ENCODE measurements at regions not wholly inside any gene's neighbourhood (a gene's known extent, or its start where the extent isn't known, plus 50 kb on each side); places are given as distances from the start of the nearest gene placed in this dataset.

DNA sequence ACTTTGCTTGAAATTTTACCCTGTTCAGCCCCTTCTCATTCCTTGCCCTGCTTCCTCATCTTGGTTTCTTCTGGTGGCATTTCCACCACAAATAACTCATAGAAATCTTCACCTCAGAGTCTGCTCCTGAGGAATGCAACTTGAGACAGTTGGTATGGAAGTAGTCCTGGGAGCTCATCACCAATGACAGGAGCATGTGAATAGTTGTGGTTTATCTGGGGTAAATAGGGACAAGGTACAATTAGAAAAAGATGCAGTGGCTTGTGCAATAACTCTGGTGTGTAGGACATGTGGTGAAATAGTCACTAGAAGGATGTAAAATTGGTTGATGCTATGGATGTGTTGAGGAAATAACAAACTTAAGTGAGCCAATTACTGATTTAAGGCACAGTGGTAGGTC is 72.7 kb upstream of the CHRNA7 start:
- H3K4me1 ChIP-seq (ENCODE audit: control insufficient read depth in 1 of 2, insufficient read depth in 2 of 2, low read length in 2 of 2), result no peaks in the 10 kb centered on the region
- H3K27me3 ChIP-seq (ENCODE audit: low read depth, low read length), result no peaks in the 10 kb centered on the region
- H3K4me3 ChIP-seq (ENCODE audit: low read depth in 1 of 2, low read length in 2 of 2), result no peak overlapping the region
- H3K9me3 ChIP-seq (ENCODE audit: control insufficient read depth in 1 of 2, low read length in 2 of 2), result peaks cover 4 to 11% of the 10 kb centered on the region in 2 donors
- H3K27ac ChIP-seq (ENCODE audit: low read length), result no peak overlapping the region
- H3K36me3 ChIP-seq (ENCODE audit: control insufficient read depth in 1 of 2, insufficient read depth in 2 of 2, low read length in 2 of 2), result no peaks in the 10 kb centered on the region

DNA sequence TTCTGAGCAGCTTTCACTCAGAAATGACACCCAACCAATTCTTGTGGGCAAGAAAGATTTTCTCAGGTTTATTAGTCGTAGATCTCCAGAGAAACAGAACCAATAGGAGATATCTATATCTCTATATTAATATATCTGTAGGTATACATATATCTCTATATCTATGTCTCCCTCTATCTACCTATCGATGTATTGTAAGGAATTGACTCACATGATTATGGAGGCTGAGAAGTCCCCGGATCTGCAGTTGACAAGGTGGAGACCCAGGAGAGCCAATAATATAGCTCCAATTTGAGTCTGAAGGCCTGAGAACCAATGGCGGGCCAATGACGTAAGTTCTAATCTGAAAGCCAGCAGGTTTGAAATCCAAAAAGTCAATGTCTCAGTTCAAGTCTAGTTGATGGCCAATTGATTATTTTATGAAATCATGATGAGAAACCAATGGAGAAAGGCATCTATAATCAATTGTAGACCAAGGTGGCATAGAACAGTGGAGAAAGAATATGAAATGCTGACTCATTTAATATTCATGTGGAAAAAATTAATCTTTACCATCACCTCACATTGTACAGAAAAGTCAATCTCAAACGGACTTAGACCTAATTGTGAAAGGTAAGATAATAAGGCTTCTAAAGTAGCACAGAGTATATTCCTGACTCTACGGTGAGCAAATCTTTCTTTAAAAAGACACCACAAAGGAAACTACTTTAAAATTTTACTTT is 65.6 kb upstream of the CHRNA7 start:
- Histone ChIP-seq H3K27me3 (ENCODE audit: low read depth, low read length) (no peaks in the 10 kb centered on the region), H3K4me1 (ENCODE audit: control insufficient read depth in 1 of 2, insufficient read depth in 2 of 2, low read length in 2 of 2) (no peaks in the 10 kb centered on the region), H3K36me3 (ENCODE audit: control insufficient read depth in 1 of 2, insufficient read depth in 2 of 2, low read length in 2 of 2) (no peaks in the 10 kb centered on the region), H3K9me3 (ENCODE audit: control insufficient read depth in 1 of 2, low read length in 2 of 2) (peaks cover 0 to under 1% of the 10 kb centered on the region in 2 donors), H3K27ac (ENCODE audit: low read length) (no peak overlapping the region), H3K4me3 (ENCODE audit: low read depth in 1 of 2, low read length in 2 of 2) (no peak overlapping the region)

DNA sequence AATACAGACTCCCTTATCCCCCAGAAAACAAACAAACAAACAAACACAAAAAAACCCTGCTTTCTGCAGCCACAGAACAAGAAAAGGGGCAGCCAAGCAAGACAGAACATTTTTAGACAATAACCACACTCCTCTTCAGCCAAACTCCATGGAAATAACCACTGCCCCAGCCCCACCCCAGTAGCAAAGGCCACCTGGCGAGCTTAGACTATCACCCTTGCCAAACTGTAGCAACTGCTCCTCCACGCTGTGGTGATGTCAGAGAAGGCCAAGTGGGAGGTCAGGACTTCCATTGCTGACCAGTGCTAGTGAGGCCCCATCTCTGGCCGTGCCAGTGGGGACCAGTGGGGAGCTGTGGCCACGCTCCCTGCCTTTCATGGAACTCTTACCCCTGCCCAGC is 60.3 kb upstream of the CHRNA7 start:
- Histone ChIP-seq H3K9me3 (ENCODE audit: control insufficient read depth in 1 of 2, low read length in 2 of 2) (no peaks in the 10 kb centered on the region), H3K27ac (ENCODE audit: low read length) (no peak overlapping the region), H3K4me1 (ENCODE audit: control insufficient read depth in 1 of 2, insufficient read depth in 2 of 2, low read length in 2 of 2) (peaks cover 1 to 2% of the 10 kb centered on the region in 2 donors), H3K27me3 (ENCODE audit: low read depth, low read length) (no peaks in the 10 kb centered on the region), H3K4me3 (ENCODE audit: low read depth in 1 of 2, low read length in 2 of 2) (no peak overlapping the region), H3K36me3 (ENCODE audit: control insufficient read depth in 1 of 2, insufficient read depth in 2 of 2, low read length in 2 of 2) (no peaks in the 10 kb centered on the region)

DNA sequence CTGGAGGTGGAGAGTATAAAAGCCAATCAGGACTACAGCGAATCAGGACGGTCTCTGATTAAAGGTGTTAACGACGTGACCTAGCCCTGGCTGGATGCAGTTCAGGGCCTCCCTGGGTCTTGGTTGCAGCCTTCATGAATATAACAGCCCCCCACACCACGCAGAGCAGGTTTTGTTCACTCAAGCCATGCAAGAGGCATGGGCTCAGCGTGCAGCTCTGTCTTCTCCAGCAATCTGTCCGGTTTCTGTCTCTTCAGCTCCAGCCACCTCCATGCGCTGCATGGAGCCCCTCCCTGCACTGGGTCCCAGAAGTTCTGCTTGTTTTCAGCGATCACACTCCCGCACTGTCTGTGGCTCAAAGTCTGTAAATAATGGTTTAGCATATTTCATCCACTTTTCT is 57.1 kb upstream of the CHRNA7 start:
- Histone ChIP-seq H3K27me3 (ENCODE audit: low read depth, low read length) (peaks cover 15% of the 10 kb centered on the region), H3K36me3 (ENCODE audit: control insufficient read depth in 1 of 2, insufficient read depth in 2 of 2, low read length in 2 of 2) (no peaks in the 10 kb centered on the region), H3K4me1 (ENCODE audit: control insufficient read depth in 1 of 2, insufficient read depth in 2 of 2, low read length in 2 of 2) (peaks cover 4 to 9% of the 10 kb centered on the region in 2 donors), H3K27ac (ENCODE audit: low read length) (no peak overlapping the region), H3K9me3 (ENCODE audit: control insufficient read depth in 1 of 2, low read length in 2 of 2) (no peaks in the 10 kb centered on the region), H3K4me3 (ENCODE audit: low read depth in 1 of 2, low read length in 2 of 2) (no peak overlapping the region)

DNA sequence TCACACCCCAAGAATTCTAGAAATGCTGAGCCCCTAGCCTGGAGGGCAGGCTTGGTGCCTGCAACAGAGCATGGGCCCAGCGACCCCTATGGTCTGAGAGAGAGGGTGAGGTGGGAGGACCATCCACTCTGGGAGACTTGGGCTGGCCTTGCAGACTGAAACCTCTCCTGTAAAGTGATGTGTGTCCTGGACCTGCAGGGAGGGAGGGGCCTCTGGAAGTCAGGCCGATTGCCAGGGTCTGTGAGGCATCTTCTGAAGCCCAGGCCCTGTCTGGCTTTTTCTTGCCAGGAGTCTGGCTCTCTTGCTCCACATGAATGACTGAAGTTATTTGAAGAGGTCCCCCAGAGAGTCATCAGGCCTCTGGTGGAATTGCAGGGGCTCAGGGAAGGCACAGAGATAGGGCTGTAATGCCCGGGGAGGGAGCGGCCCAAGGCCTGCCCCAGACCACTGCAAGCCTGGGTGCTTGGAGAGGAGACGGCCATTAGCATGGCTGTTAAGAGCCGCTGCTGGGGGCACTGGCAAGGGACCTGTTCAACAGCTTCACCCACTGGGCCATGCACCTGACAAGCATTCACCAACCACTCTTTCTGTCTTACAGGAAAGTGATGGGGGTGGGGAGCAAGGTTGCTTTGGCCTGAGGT is 56.0 kb upstream of the CHRNA7 start:
- peaks cover 4 to 9% of the 10 kb centered on the region in 2 donors for H3K4me1 ChIP-seq (ENCODE audit: control insufficient read depth in 1 of 2, insufficient read depth in 2 of 2, low read length in 2 of 2)
- H3K9me3 ChIP-seq (ENCODE audit: control insufficient read depth in 1 of 2, low read length in 2 of 2), result no peaks in the 10 kb centered on the region
- H3K27me3 ChIP-seq (ENCODE audit: low read depth, low read length), result peaks cover 15% of the 10 kb centered on the region
- no peak overlapping the region for H3K27ac ChIP-seq (ENCODE audit: low read length)
- no peak overlapping the region for H3K4me3 ChIP-seq (ENCODE audit: low read depth in 1 of 2, low read length in 2 of 2)
- no peaks in the 10 kb centered on the region for H3K36me3 ChIP-seq (ENCODE audit: control insufficient read depth in 1 of 2, insufficient read depth in 2 of 2, low read length in 2 of 2)

DNA sequence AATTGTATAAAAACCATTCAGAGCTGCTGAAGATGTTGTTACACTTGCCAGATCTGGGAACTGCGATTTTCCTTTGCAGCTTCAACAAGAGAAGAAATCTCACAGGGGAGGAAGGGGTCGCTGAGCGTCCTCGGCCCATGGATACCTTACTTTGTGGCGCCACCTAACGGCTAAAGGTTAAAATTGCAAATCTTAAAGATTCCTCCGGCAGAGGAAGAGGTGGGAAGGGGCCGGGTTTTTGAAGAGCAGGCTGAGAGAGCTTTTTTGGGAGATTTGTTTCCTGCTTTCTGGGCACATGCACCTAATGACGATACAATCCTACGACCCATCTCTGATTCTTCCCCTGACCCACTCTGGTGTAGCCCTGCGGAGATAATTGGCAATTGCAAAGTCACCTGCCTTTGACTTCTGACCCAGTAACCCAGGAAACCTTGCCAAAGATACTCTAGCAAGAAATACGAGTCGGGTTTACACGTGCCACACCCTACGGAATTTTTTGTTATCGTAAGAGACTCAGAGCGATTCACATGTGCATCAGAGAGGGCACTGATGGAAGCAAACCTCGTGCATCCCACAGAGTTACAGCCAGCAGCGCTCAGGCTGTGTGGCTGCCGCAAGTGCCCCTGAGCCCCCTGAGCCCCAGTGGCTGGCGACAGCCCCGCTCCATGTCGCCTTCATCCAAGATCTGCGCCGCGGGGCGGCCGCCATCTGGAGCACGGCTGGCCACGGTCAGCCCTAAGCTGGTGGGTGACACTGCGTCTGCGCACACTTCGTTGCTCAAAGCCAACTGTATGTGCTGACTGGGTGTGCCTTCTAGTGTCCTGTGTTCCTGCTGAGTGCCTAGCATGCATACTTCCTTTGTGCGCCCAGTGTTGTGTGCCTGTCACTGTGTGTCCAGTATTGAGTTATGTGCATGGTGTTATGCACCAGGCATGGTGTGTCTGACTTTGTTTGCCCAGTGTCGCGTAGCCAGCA is 55.2 kb upstream of the CHRNA7 start:
- Histone ChIP-seq H3K9me3 (ENCODE audit: control insufficient read depth in 1 of 2, low read length in 2 of 2) (no peaks in the 10 kb centered on the region), H3K27ac (ENCODE audit: low read length) (no peak overlapping the region), H3K4me3 (ENCODE audit: low read depth in 1 of 2, low read length in 2 of 2) (peak overlapping the region; percentile 46 to 58), H3K27me3 (ENCODE audit: low read depth, low read length) (peaks cover 15% of the 10 kb centered on the region), H3K4me1 (ENCODE audit: control insufficient read depth in 1 of 2, insufficient read depth in 2 of 2, low read length in 2 of 2) (peaks cover 4 to 9% of the 10 kb centered on the region in 2 donors), H3K36me3 (ENCODE audit: control insufficient read depth in 1 of 2, insufficient read depth in 2 of 2, low read length in 2 of 2) (no peaks in the 10 kb centered on the region)

DNA sequence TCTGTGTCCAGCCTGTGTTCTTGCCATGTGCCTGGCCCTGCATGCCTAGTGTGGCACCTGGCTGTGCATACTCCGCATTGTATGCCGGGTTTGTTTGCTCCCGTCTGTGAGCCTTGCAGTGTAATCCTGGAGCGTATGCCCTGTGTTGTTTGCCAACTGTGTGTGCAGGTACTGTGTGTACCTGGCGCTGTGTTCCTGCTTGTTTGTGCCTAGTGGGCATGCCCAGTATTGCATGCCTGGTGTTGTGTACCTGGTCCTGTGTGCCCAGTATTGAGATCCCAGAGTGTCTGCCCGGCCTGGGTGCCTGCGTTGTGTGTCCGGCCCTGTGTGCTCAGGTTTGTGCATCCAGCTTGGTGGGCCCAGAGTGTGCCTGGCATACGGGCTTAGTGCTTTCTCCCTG is 54.5 kb upstream of the CHRNA7 start:
- H3K27me3 ChIP-seq (ENCODE audit: low read depth, low read length), result peaks cover 15% of the 10 kb centered on the region
- no peak overlapping the region for H3K27ac ChIP-seq (ENCODE audit: low read length)
- H3K4me1 ChIP-seq (ENCODE audit: control insufficient read depth in 1 of 2, insufficient read depth in 2 of 2, low read length in 2 of 2), result peaks cover 4 to 9% of the 10 kb centered on the region in 2 donors
- H3K36me3 ChIP-seq (ENCODE audit: control insufficient read depth in 1 of 2, insufficient read depth in 2 of 2, low read length in 2 of 2), result no peaks in the 10 kb centered on the region
- H3K9me3 ChIP-seq (ENCODE audit: control insufficient read depth in 1 of 2, low read length in 2 of 2), result no peaks in the 10 kb centered on the region
- H3K4me3 ChIP-seq (ENCODE audit: low read depth in 1 of 2, low read length in 2 of 2), result no peak overlapping the region

DNA sequence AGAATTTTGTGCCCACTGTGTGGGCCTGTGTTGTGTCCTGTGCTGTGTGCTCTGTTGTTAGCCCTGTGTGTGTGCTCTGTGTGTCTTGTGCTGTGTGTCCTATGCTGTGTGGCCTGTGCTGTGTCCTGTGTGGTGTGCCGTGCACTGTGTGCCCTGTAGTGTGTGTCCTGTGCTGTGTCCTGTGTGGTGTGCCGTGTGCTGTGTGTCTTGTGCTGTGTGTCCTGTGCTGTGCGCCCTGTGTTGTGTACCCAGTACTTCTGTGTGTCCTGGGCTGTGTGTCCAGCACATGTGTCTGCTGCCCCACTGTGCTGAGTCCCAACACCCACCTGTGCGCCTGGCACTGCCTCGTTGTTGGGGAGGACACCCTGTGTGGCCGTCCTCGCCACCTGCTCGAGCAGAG is 53.2 kb upstream of the CHRNA7 start:
- no peak overlapping the region for H3K27ac ChIP-seq (ENCODE audit: low read length)
- H3K4me1 ChIP-seq (ENCODE audit: control insufficient read depth in 1 of 2, insufficient read depth in 2 of 2, low read length in 2 of 2), result peaks cover 4 to 9% of the 10 kb centered on the region in 2 donors

DNA sequence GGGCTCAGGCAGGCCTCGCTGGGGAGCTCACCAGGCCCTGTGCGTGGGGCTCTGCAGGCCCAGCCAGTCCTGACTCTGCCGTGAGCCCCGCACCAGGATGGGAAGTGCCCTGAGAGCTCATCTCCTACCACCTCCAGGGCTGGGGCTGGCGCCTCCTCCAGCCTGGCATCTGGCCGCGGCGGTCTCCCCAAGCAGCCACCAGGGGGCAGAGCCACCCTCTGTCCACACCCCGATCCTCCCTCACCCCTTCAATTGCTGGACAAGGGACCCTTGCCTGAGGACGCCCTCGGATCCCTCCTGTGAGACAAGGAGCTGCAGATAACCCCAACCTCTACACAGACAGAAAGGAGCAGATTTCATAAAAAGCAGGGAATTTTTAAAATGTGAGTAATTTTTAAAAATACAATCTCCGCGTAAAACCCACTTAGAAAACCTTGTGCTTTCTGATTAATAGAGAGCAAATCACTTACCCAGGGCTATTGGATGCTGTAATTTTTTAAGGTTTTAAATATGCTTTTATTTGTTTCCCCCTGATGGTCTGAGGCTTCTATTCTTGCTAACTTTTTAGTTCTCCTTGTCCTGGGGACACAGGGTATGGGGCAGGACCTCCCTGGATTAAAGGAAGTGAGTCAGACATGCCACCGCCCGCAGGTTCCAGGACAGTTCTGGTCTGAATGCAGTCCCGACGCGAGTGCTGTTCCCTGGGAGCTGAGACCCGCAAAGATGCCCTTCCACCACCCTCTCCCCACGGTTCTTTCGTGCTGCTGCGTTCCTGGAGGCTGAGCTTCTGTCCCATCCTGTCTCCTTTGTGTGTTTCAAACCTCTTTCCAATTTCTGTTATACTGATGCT is 52.3 kb upstream of the CHRNA7 start:
- no peak overlapping the region for H3K27ac ChIP-seq (ENCODE audit: low read length)
- H3K9me3 ChIP-seq (ENCODE audit: control insufficient read depth in 1 of 2, low read length in 2 of 2), result no peaks in the 10 kb centered on the region
- H3K4me3 ChIP-seq (ENCODE audit: low read depth in 1 of 2, low read length in 2 of 2), result no peak overlapping the region
- H3K4me1 ChIP-seq (ENCODE audit: control insufficient read depth in 1 of 2, insufficient read depth in 2 of 2, low read length in 2 of 2), result peaks cover 4 to 9% of the 10 kb centered on the region in 2 donors
- no peaks in the 10 kb centered on the region for H3K36me3 ChIP-seq (ENCODE audit: control insufficient read depth in 1 of 2, insufficient read depth in 2 of 2, low read length in 2 of 2)
- peaks cover 15% of the 10 kb centered on the region for H3K27me3 ChIP-seq (ENCODE audit: low read depth, low read length)

More for the DNA sequence above, 53.2 kb upstream of the CHRNA7 start:
- Histone ChIP-seq H3K9me3 (ENCODE audit: control insufficient read depth in 1 of 2, low read length in 2 of 2) (no peaks in the 10 kb centered on the region), H3K27me3 (ENCODE audit: low read depth, low read length) (peaks cover 15% of the 10 kb centered on the region), H3K4me3 (ENCODE audit: low read depth in 1 of 2, low read length in 2 of 2) (no peak overlapping the region), H3K36me3 (ENCODE audit: control insufficient read depth in 1 of 2, insufficient read depth in 2 of 2, low read length in 2 of 2) (no peaks in the 10 kb centered on the region)

Data from muscle layer of duodenum (tissue), 2 donors.